GM12878 (cell line): ENCODE measurements at regions not wholly inside any gene's neighbourhood (a gene's known extent, or its start where the extent isn't known, plus 50 kb on each side); places are given as distances from the start of the nearest gene placed in this dataset.
A peak's percentile ranks its signal among the peaks of the same experiment; 100 is the strongest.

Experiments
- BRCA1 ChIP-seq: IDR thresholded peaks from 2 replicates; pipeline ENCODE4 v1.6.1; 2011; ENCODE audit warnings: low read depth, low read length, improper control_type of control experiment
- CBFB ChIP-seq: IDR thresholded peaks from 2 replicates; pipeline ENCODE4 v1.6.1; 2016; ENCODE audit warnings: antibody characterized with exemption, low read depth
- CHD4 ChIP-seq: fragments of 200-600 bp; sonication (generic); IDR thresholded peaks from 2 replicates; pipeline ENCODE4 v1.6.1; 2016; ENCODE audit warnings: mild to moderate bottlenecking
- DPF2 ChIP-seq: fragments of 450-650 bp; IDR thresholded peaks from 2 replicates; pipeline ENCODE4 v1.6.1; 2017; ENCODE audit warnings: mild to moderate bottlenecking
- EGR1 ChIP-seq, 2 experiments: IDR thresholded peaks; 1 replicate in 1 of 2; 2 replicates in 1 of 2; pipeline ENCODE4 v1.6.1; 2011 to 2012; ENCODE audit warnings: low read depth in 2 of 2, low read length in 2 of 2, borderline replicate concordance in 1 of 2, mild to moderate bottlenecking in 1 of 2, moderate library complexity in 1 of 2
- GATAD2B ChIP-seq: fragments of 450-650 bp; conservative IDR thresholded peaks from 2 replicates; pipeline ENCODE4 v1.6.1; 2017; ENCODE audit warnings: low read depth, mild to moderate bottlenecking, moderate library complexity
- HDAC2 ChIP-seq: fragments of 200-600 bp; sonication (generic); IDR thresholded peaks from 2 replicates; pipeline ENCODE4 v1.6.1; 2017
- HDGF ChIP-seq: fragments of 450-650 bp; IDR thresholded peaks from 2 replicates; pipeline ENCODE4 v1.6.1; 2016; ENCODE audit warnings: antibody characterized with exemption
- IRF5 ChIP-seq: fragments of 450-650 bp; IDR thresholded peaks from 2 replicates; pipeline ENCODE4 v1.6.1; 2017; ENCODE audit warnings: borderline replicate concordance
- JUNB ChIP-seq: IDR thresholded peaks from 2 replicates; pipeline ENCODE4 v1.6.1; 2016; ENCODE audit warnings: antibody characterized with exemption, mild to moderate bottlenecking
- JUND ChIP-seq: IDR thresholded peaks from 2 replicates; pipeline ENCODE4 v1.6.1; 2012; ENCODE audit warnings: low read depth, mild to moderate bottlenecking, low read length, improper control_type of control experiment, moderate library complexity
- KDM1A ChIP-seq: fragments of 200-600 bp; sonication (generic); IDR thresholded peaks from 2 replicates; pipeline ENCODE4 v1.6.1; 2016; ENCODE audit warnings: borderline replicate concordance
- MLLT1 ChIP-seq: fragments of 450-650 bp; IDR thresholded peaks from 2 replicates; pipeline ENCODE4 v1.6.1; 2016; ENCODE audit warnings: mild to moderate bottlenecking
- MTA2 ChIP-seq: fragments of 450-650 bp; IDR thresholded peaks from 2 replicates; pipeline ENCODE4 v1.6.1; 2016; ENCODE audit warnings: low read depth, mild to moderate bottlenecking, moderate library complexity
- MTA3 ChIP-seq: IDR thresholded peaks from 2 replicates; pipeline ENCODE4 v1.6.1; 2012; ENCODE audit warnings: low read length, inconsistent platforms, borderline replicate concordance
- PAX8 ChIP-seq: fragments of 450-650 bp; IDR thresholded peaks from 2 replicates; pipeline ENCODE4 v1.6.1; 2017; ENCODE audit warnings: mild to moderate bottlenecking, moderate library complexity
- PKNOX1 ChIP-seq: fragments of 450-650 bp; IDR thresholded peaks from 2 replicates; pipeline ENCODE4 v1.6.1; 2016; ENCODE audit warnings: mild to moderate bottlenecking
- POLR2A ChIP-seq: IDR thresholded peaks from 2 replicates; pipeline ENCODE4 v1.6.1; 2011; ENCODE audit warnings: low read depth, mild to moderate bottlenecking, low read length
- RAD51 ChIP-seq: fragments of 450-650 bp; IDR thresholded peaks from 2 replicates; pipeline ENCODE4 v1.6.1; 2016; ENCODE audit warnings: moderate library complexity, mild to moderate bottlenecking, inconsistent platforms
- RB1 ChIP-seq: fragments of 450-650 bp; formaldehyde crosslinking; IDR thresholded peaks from 2 replicates; pipeline ENCODE4 v1.6.1; 2017; ENCODE audit warnings: mild to moderate bottlenecking, borderline replicate concordance
- RBBP5 ChIP-seq: fragments of 200-600 bp; sonication (generic); conservative IDR thresholded peaks from 2 replicates; pipeline ENCODE4 v1.6.1; 2016
- RCOR1 ChIP-seq: conservative IDR thresholded peaks from 2 replicates; pipeline ENCODE4 v1.6.1; 2012; ENCODE audit warnings: low read depth, low read length, improper control_type of control experiment
- SMAD1 ChIP-seq: fragments of 450-650 bp; IDR thresholded peaks from 2 replicates; pipeline ENCODE4 v1.6.1; 2018; ENCODE audit warnings: mild to moderate bottlenecking, low read depth; ENCODE audit not compliant: partially characterized antibody
- SMC3 ChIP-seq: IDR thresholded peaks from 2 replicates; pipeline ENCODE4 v1.6.1; 2011; ENCODE audit warnings: low read length, improper control_type of control experiment, borderline replicate concordance
- SPI1 ChIP-seq: IDR thresholded peaks from 2 replicates; pipeline ENCODE4 v1.6.1; 2011; ENCODE audit warnings: low read depth, mild to moderate bottlenecking, low read length, moderate library complexity, borderline replicate concordance; ENCODE audit not compliant: insufficient read depth
- STAT1 ChIP-seq: fragments of 450-650 bp; conservative IDR thresholded peaks from 2 replicates; pipeline ENCODE4 v1.6.1; 2014; ENCODE audit warnings: antibody characterized with exemption, mild to moderate bottlenecking
- TAF1 ChIP-seq: IDR thresholded peaks from 2 replicates; pipeline ENCODE4 v1.6.1; 2011; ENCODE audit warnings: mild to moderate bottlenecking, low read depth, low read length, borderline replicate concordance
- TARDBP ChIP-seq: IDR thresholded peaks from 2 replicates; pipeline ENCODE4 v1.6.1; 2016; ENCODE audit warnings: borderline replicate concordance
- TBL1XR1 ChIP-seq: IDR thresholded peaks from 2 replicates; pipeline ENCODE4 v1.6.1; 2012; ENCODE audit warnings: low read depth, low read length, improper control_type of control experiment
- USF2 ChIP-seq: IDR thresholded peaks from 2 replicates; pipeline ENCODE4 v1.6.1; 2011; ENCODE audit warnings: low read depth, low read length, improper control_type of control experiment, borderline replicate concordance
- YY1 ChIP-seq: IDR thresholded peaks from 2 replicates; pipeline ENCODE4 v1.6.1; 2011; ENCODE audit warnings: low read depth, mild to moderate bottlenecking, low read length
- ZNF24 ChIP-seq: fragments of 450-650 bp; IDR thresholded peaks from 2 replicates; pipeline ENCODE4 v1.6.1; 2017; ENCODE audit warnings: antibody characterized with exemption, mild to moderate bottlenecking

GRCh38 chr5:12277504-12278192, 373.4 kb upstream of the CTNND2 start (continued):
- TF ChIP-seq MTA3 (no peak), CBFB (no peak), YY1 (no peak), EGR1 (IDR thresholded peaks at IDR 0.05; ENCODE audit: borderline replicate concordance in 1 of 2, low read depth in 2 of 2, low read length in 2 of 2) (no peak), JUND (no peak), PKNOX1 (no peak), PAX8 (no peak), MLLT1 (peak; percentile 73), IRF5 (no peak), RBBP5 (no peak), HDGF (no peak), SPI1 (no peak), POLR2A (no peak), HDAC2 (no peak), RCOR1 (no peak), BRCA1 (no peak), TAF1 (no peak), RB1 (no peak), USF2 (no peak), TARDBP (no peak), DPF2 (peak; percentile 73; the same call in 1 of the 2 replicates), ZNF24 (no peak), KDM1A (no peak), SMC3 (no peak), STAT1 (no peak), RAD51 (no peak), SMAD1 (no peak), GATAD2B (no peak), MTA2 (peak; percentile 79), JUNB (no peak), CHD4 (no peak), TBL1XR1 (0 out of 2 replicates have a peak, but pooled peaks have one; percentile 14)
